Femur (tissue), 1 donor: ENCODE measurements at regions not wholly inside any gene's neighbourhood (a gene's known extent, or its start where the extent isn't known, plus 50 kb on each side); places are given as distances from the start of the nearest gene placed in this dataset.

Experiments used
- DNase-seq: peaks from one replicate; pipeline ENCODE4 v3.0.0-alpha.2; 2017

- DNase-seq, result no peak
Measured at GRCh38 chr6:111959766-111960165, 86.5 kb upstream of the FYN start.

- no peak for DNase-seq
Measured at GRCh38 chr6:111967131-111967530, 86.8 kb upstream of the CCN6 start.

- DNase-seq, result no peak
Measured at GRCh38 chr6:111970426-111970825, 83.5 kb upstream of the CCN6 start.

GRCh38 chr6:111971181-111971841 lies 82.6 kb upstream of the CCN6 start:
- DNase-seq, result no peak

GRCh38 chr6:111971866-111972532 lies 81.9 kb upstream of the CCN6 start:
- peak; percentile 35 for DNase-seq

GRCh38 chr6:111972745-111973117 lies 81.2 kb upstream of the CCN6 start:
- DNase-seq, result no peak

- peak; percentile 76 for DNase-seq
Measured at GRCh38 chr6:111973118-111973761, 80.7 kb upstream of the CCN6 start.

- DNase-seq, result no peak
Measured at GRCh38 chr6:111973927-111974639, 79.8 kb upstream of the CCN6 start.

- no peak for DNase-seq
Measured at GRCh38 chr6:111975466-111975865, 78.4 kb upstream of the CCN6 start.

GRCh38 chr6:111976139-111976538 lies 77.8 kb upstream of the CCN6 start:
- DNase-seq, result no peak

- DNase-seq, result no peak
Measured at GRCh38 chr6:111978532-111979149, 75.3 kb upstream of the CCN6 start.

- DNase-seq, result no peak
Measured at GRCh38 chr6:111979633-111980032, 74.3 kb upstream of the CCN6 start.

- DNase-seq, result peak; percentile 43
Measured at GRCh38 chr6:111980143-111980542, 73.8 kb upstream of the CCN6 start.

GRCh38 chr6:111980971-111981840 lies 72.7 kb upstream of the CCN6 start:
- peak; percentile 56 for DNase-seq

GRCh38 chr6:111982681-111983080 lies 71.2 kb upstream of the CCN6 start:
- no peak for DNase-seq

- DNase-seq, result no peak
Measured at GRCh38 chr6:111983193-111983592, 70.7 kb upstream of the CCN6 start.

GRCh38 chr6:111984081-111984480 lies 69.8 kb upstream of the CCN6 start:
- no peak for DNase-seq

- DNase-seq, result no peak
Measured at GRCh38 chr6:111984516-111985201, 69.2 kb upstream of the CCN6 start.

- DNase-seq, result no peak
Measured at GRCh38 chr6:111985202-111985731, 68.6 kb upstream of the CCN6 start.

GRCh38 chr6:111986651-111987050 lies 67.3 kb upstream of the CCN6 start:
- no peak for DNase-seq

- no peak for DNase-seq
Measured at GRCh38 chr6:111987295-111987694, 66.6 kb upstream of the CCN6 start.
